ENCODE measurements at regions not wholly inside any gene's neighbourhood (a gene's known extent, or its start where the extent isn't known, plus 50 kb on each side); places are given as distances from the start of the nearest gene placed in this dataset.

GRCh38 chr5:145393426-145393825 is 441.7 kb downstream of the PRELID2 start:
- ChIA-PET CTCF (no interaction called here), POLR2A (no interaction called here)
- Histone ChIP-seq H3K4me3 (ENCODE audit: low read length) (no peak overlapping the region), H3K4me1 (ENCODE audit: control insufficient read depth in 2 of 2, insufficient read depth in 2 of 2, low read length in 2 of 2) (no peaks in the 10 kb centered on the region), H3K36me3 (ENCODE audit: control insufficient read depth in 2 of 3, insufficient read depth in 3 of 3, low read length in 3 of 3) (no peaks in the 10 kb centered on the region), H3K27me3 (ENCODE audit: control insufficient read depth in 2 of 2, insufficient read depth in 2 of 2, low read length in 2 of 2) (no peaks in the 10 kb centered on the region), H3K9me3 (ENCODE audit: control insufficient read depth in 2 of 3, low read length in 3 of 3) (no peaks in the 10 kb centered on the region), H3K27ac (ENCODE audit: low read depth, low read length) (no peak overlapping the region)
- Mint-ChIP-seq H3K9me3 (peaks cover 4 to 47% (median 17%) of the 10 kb centered on the region in 11 donors), H3K27me3 (no peaks in the 10 kb centered on the region), H3K4me1 (no peaks in the 10 kb centered on the region), H3K4me3 (no peak overlapping the region), H3K36me3 (peaks cover 0 to 4% (median 0%) of the 10 kb centered on the region in 5 donors), H3K27ac (no peak overlapping the region)
- ATAC-seq (no peak), DNase-seq (no peak)
- intact Hi-C loops (cut with micrococcal nuclease) = no loop called here

GRCh38 chr5:145389047-145389446 is 446.1 kb downstream of the PRELID2 start:
- intact Hi-C loops (cut with micrococcal nuclease) = no loop called here
- no peaks in the 10 kb centered on the region for H3K4me1 Mint-ChIP-seq
- H3K4me3 ChIP-seq (ENCODE audit: low read length) = no peak overlapping the region

GRCh38 chr5:145385276-145385675 is 449.9 kb downstream of the PRELID2 start:
- POLR2A ChIA-PET = no interaction called here

More at GRCh38 chr5:145389047-145389446, 446.1 kb downstream of the PRELID2 start:
- Histone ChIP-seq H3K36me3 (ENCODE audit: control insufficient read depth in 2 of 3, insufficient read depth in 3 of 3, low read length in 3 of 3) (no peaks in the 10 kb centered on the region), H3K9me3 (ENCODE audit: control insufficient read depth in 2 of 3, low read length in 3 of 3) (no peaks in the 10 kb centered on the region), H3K27me3 (ENCODE audit: control insufficient read depth in 2 of 2, insufficient read depth in 2 of 2, low read length in 2 of 2) (no peaks in the 10 kb centered on the region), H3K27ac (ENCODE audit: low read depth, low read length) (no peak overlapping the region), H3K4me1 (ENCODE audit: control insufficient read depth in 2 of 2, insufficient read depth in 2 of 2, low read length in 2 of 2) (no peaks in the 10 kb centered on the region)
- CTCF ChIA-PET = no interaction called here
- DNase-seq = no peak
- Mint-ChIP-seq H3K9me3 (peaks cover 4 to 42% (median 15%) of the 10 kb centered on the region in 11 donors), H3K4me3 (no peak overlapping the region), H3K27ac (no peak overlapping the region), H3K27me3 (no peaks in the 10 kb centered on the region), H3K36me3 (peaks cover 0 to 4% (median 0%) of the 10 kb centered on the region in 5 donors)
- no peak for ATAC-seq
- POLR2A ChIA-PET = no interaction called here

GRCh38 chr5:145378226-145378625 is 456.9 kb downstream of the PRELID2 start:
- H3K27ac ChIP-seq (ENCODE audit: low read depth, low read length) = no peak overlapping the region
- no peaks in the 10 kb centered on the region for H3K4me1 ChIP-seq (ENCODE audit: control insufficient read depth in 2 of 2, insufficient read depth in 2 of 2, low read length in 2 of 2)
- Mint-ChIP-seq H3K27ac (no peak overlapping the region), H3K4me3 (no peak overlapping the region), H3K4me1 (no peaks in the 10 kb centered on the region), H3K36me3 (peaks cover 0 to 20% (median 0%) of the 10 kb centered on the region in 5 donors), H3K9me3 (peaks cover 12 to 70% (median 31%) of the 10 kb centered on the region in 11 donors), H3K27me3 (peaks cover 0 to 4% (median 0%) of the 10 kb centered on the region in 5 donors)
- ChIA-PET CTCF (no interaction called here), POLR2A (no interaction called here)
- H3K4me3 ChIP-seq (ENCODE audit: low read length) = no peak overlapping the region
- intact Hi-C loops (cut with micrococcal nuclease) = no loop called here
- ATAC-seq = no peak
- no peak for DNase-seq
- H3K27me3 ChIP-seq (ENCODE audit: control insufficient read depth in 2 of 2, insufficient read depth in 2 of 2, low read length in 2 of 2) = no peaks in the 10 kb centered on the region
- H3K36me3 ChIP-seq (ENCODE audit: control insufficient read depth in 2 of 3, insufficient read depth in 3 of 3, low read length in 3 of 3) = no peaks in the 10 kb centered on the region
- H3K9me3 ChIP-seq (ENCODE audit: control insufficient read depth in 2 of 3, low read length in 3 of 3) = peaks cover 0 to 8% (median 0%) of the 10 kb centered on the region in 3 experiments

More at GRCh38 chr5:145385276-145385675, 449.9 kb downstream of the PRELID2 start:
- intact Hi-C loops (cut with micrococcal nuclease) = no loop called here
- no peaks in the 10 kb centered on the region for H3K36me3 Mint-ChIP-seq
- Histone ChIP-seq H3K9me3 (ENCODE audit: control insufficient read depth in 2 of 3, low read length in 3 of 3) (no peaks in the 10 kb centered on the region), H3K4me3 (ENCODE audit: low read length) (no peak overlapping the region), H3K27ac (ENCODE audit: low read depth, low read length) (no peak overlapping the region), H3K4me1 (ENCODE audit: control insufficient read depth in 2 of 2, insufficient read depth in 2 of 2, low read length in 2 of 2) (no peaks in the 10 kb centered on the region), H3K36me3 (ENCODE audit: control insufficient read depth in 2 of 3, insufficient read depth in 3 of 3, low read length in 3 of 3) (no peaks in the 10 kb centered on the region), H3K27me3 (ENCODE audit: control insufficient read depth in 2 of 2, insufficient read depth in 2 of 2, low read length in 2 of 2) (no peaks in the 10 kb centered on the region)
- H3K4me3 Mint-ChIP-seq = no peak overlapping the region
- H3K27ac Mint-ChIP-seq = no peak overlapping the region
- no peak for ATAC-seq
- no peaks in the 10 kb centered on the region for H3K27me3 Mint-ChIP-seq
- peaks cover 3 to 32% (median 9%) of the 10 kb centered on the region in 11 donors for H3K9me3 Mint-ChIP-seq
- DNase-seq = no peak
- no peaks in the 10 kb centered on the region for H3K4me1 Mint-ChIP-seq
- CTCF ChIA-PET = no interaction called here

- CTCF ChIA-PET = no interaction called here
- POLR2A ChIA-PET = no interaction called here
These were observed 459.6 kb downstream of the PRELID2 start for GRCh38 chr5:145375521-145375920.

GRCh38 chr5:145365464-145365863 is 469.7 kb downstream of the PRELID2 start:
- no peak for ATAC-seq
- POLR2A ChIA-PET = no interaction called here
- H3K36me3 ChIP-seq (ENCODE audit: control insufficient read depth in 2 of 3, insufficient read depth in 3 of 3, low read length in 3 of 3) = no peaks in the 10 kb centered on the region
- no peaks in the 10 kb centered on the region for H3K36me3 Mint-ChIP-seq
- H3K9me3 Mint-ChIP-seq = peaks cover 0 to 16% (median 2%) of the 10 kb centered on the region in 11 donors
- no peaks in the 10 kb centered on the region for H3K9me3 ChIP-seq (ENCODE audit: control insufficient read depth in 2 of 3, low read length in 3 of 3)
- H3K4me3 Mint-ChIP-seq = no peak overlapping the region
- H3K27ac Mint-ChIP-seq = no peak overlapping the region
- no peak overlapping the region for H3K27ac ChIP-seq (ENCODE audit: low read depth, low read length)
- DNase-seq = no peak
- H3K27me3 ChIP-seq (ENCODE audit: control insufficient read depth in 2 of 2, insufficient read depth in 2 of 2, low read length in 2 of 2) = no peaks in the 10 kb centered on the region
- no peaks in the 10 kb centered on the region for H3K4me1 ChIP-seq (ENCODE audit: control insufficient read depth in 2 of 2, insufficient read depth in 2 of 2, low read length in 2 of 2)
- no peaks in the 10 kb centered on the region for H3K4me1 Mint-ChIP-seq
- intact Hi-C loops (cut with micrococcal nuclease) = no loop called here
- no peak overlapping the region for H3K4me3 ChIP-seq (ENCODE audit: low read length)
- no peaks in the 10 kb centered on the region for H3K27me3 Mint-ChIP-seq
- CTCF ChIA-PET = no interaction called here

More at GRCh38 chr5:145375521-145375920, 459.6 kb downstream of the PRELID2 start:
- intact Hi-C loops (cut with micrococcal nuclease) = no loop called here
- H3K27me3 ChIP-seq (ENCODE audit: control insufficient read depth in 2 of 2, insufficient read depth in 2 of 2, low read length in 2 of 2) = no peaks in the 10 kb centered on the region
- peaks cover 0 to 8% (median 0%) of the 10 kb centered on the region in 3 experiments for H3K9me3 ChIP-seq (ENCODE audit: control insufficient read depth in 2 of 3, low read length in 3 of 3)
- peaks cover 0 to 24% (median 0%) of the 10 kb centered on the region in 5 donors for H3K36me3 Mint-ChIP-seq
- no peak overlapping the region for H3K4me3 ChIP-seq (ENCODE audit: low read length)
- peaks cover 0 to 4% (median 0%) of the 10 kb centered on the region in 5 donors for H3K27me3 Mint-ChIP-seq
- DNase-seq = no peak
- H3K27ac ChIP-seq (ENCODE audit: low read depth, low read length) = no peak overlapping the region
- H3K4me1 ChIP-seq (ENCODE audit: control insufficient read depth in 2 of 2, insufficient read depth in 2 of 2, low read length in 2 of 2) = no peaks in the 10 kb centered on the region
- H3K4me1 Mint-ChIP-seq = no peaks in the 10 kb centered on the region
- ATAC-seq = no peak
- H3K27ac Mint-ChIP-seq = no peak overlapping the region
- H3K4me3 Mint-ChIP-seq = no peak overlapping the region
- no peaks in the 10 kb centered on the region for H3K36me3 ChIP-seq (ENCODE audit: control insufficient read depth in 2 of 3, insufficient read depth in 3 of 3, low read length in 3 of 3)
- peaks cover 16 to 65% (median 37%) of the 10 kb centered on the region in 11 donors for H3K9me3 Mint-ChIP-seq

GRCh38 chr5:145362266-145362665 is 472.9 kb downstream of the PRELID2 start:
- H3K27ac Mint-ChIP-seq = no peak overlapping the region
- no peaks in the 10 kb centered on the region for H3K4me1 Mint-ChIP-seq
- H3K9me3 Mint-ChIP-seq = peaks cover 0 to 34% (median 4%) of the 10 kb centered on the region in 11 donors
- CTCF ChIA-PET = no interaction called here
- no peak overlapping the region for H3K4me3 Mint-ChIP-seq
- no peaks in the 10 kb centered on the region for H3K4me1 ChIP-seq (ENCODE audit: control insufficient read depth in 2 of 2, insufficient read depth in 2 of 2, low read length in 2 of 2)
- ATAC-seq = no peak
- H3K36me3 Mint-ChIP-seq = no peaks in the 10 kb centered on the region
- H3K27me3 Mint-ChIP-seq = no peaks in the 10 kb centered on the region
- intact Hi-C loops (cut with micrococcal nuclease) = no loop called here
- no peaks in the 10 kb centered on the region for H3K27me3 ChIP-seq (ENCODE audit: control insufficient read depth in 2 of 2, insufficient read depth in 2 of 2, low read length in 2 of 2)
- H3K9me3 ChIP-seq (ENCODE audit: control insufficient read depth in 2 of 3, low read length in 3 of 3) = peaks cover 0 to 3% (median 0%) of the 10 kb centered on the region in 3 experiments
- H3K27ac ChIP-seq (ENCODE audit: low read depth, low read length) = no peak overlapping the region
- no peaks in the 10 kb centered on the region for H3K36me3 ChIP-seq (ENCODE audit: control insufficient read depth in 2 of 3, insufficient read depth in 3 of 3, low read length in 3 of 3)
- POLR2A ChIA-PET = no interaction called here
- DNase-seq = no peak
- no peak overlapping the region for H3K4me3 ChIP-seq (ENCODE audit: low read length)

Measured in naive thymus-derived CD4-positive, alpha-beta T cell (primary cell).